Spleen (tissue), 11 donors: ENCODE measurements at regions not wholly inside any gene's neighbourhood (a gene's known extent, or its start where the extent isn't known, plus 50 kb on each side); places are given as distances from the start of the nearest gene placed in this dataset.

Experiments
- DNase-seq: peaks from one replicate; pipeline ENCODE4 v3.0.0-alpha.2; 2020
- H3K27ac ChIP-seq, 8 donors: fragments of 200-600 bp; sonication (generic) in 7 of 8; 1 replicate in 4 of 8; 2 replicates in 4 of 8; pipeline versions ENCODE4 v1.5.0 to v1.8.0; 2016 to 2021; ENCODE audit warnings: inconsistent platforms in 4 of 8, mild to moderate bottlenecking in 4 of 8, moderate library complexity in 1 of 8
- H3K27me3 ChIP-seq, 7 donors: fragments of 200-600 bp; sonication (generic) in 6 of 7; replicated peaks in 1 of 7; 1 replicate in 4 of 7; 2 replicates in 3 of 7; pipeline versions ENCODE4 v1.5.0 to v1.8.0; 2016 to 2021; ENCODE audit warnings: inconsistent platforms in 3 of 7, mild to moderate bottlenecking in 1 of 7
- H3K36me3 ChIP-seq, 6 donors: fragments of 200-600 bp; sonication (generic) in 5 of 6; 1 replicate in 4 of 6; 2 replicates in 2 of 6; pipeline versions ENCODE4 v1.5.0 to v1.8.0; 2016 to 2021; ENCODE audit warnings: inconsistent platforms in 2 of 6
- H3K4me1 ChIP-seq, 6 donors: fragments of 200-600 bp; sonication (generic) in 5 of 6; 1 replicate in 3 of 6; 2 replicates in 3 of 6; pipeline versions ENCODE4 v1.5.0 to v1.8.0; 2016 to 2021; ENCODE audit warnings: inconsistent platforms in 3 of 6
- H3K4me3 ChIP-seq, 8 donors: fragments of 200-600 bp; sonication (generic) in 7 of 8; 1 replicate in 4 of 8; 2 replicates in 4 of 8; pipeline versions ENCODE4 v1.5.0 to v1.8.0; 2016 to 2021; ENCODE audit warnings: inconsistent platforms in 4 of 8, mild to moderate bottlenecking in 4 of 8, moderate library complexity in 2 of 8
- H3K9me3 ChIP-seq, 8 donors: fragments of 200-600 bp; sonication (generic) in 7 of 8; 1 replicate in 4 of 8; 2 replicates in 4 of 8; pipeline versions ENCODE4 v1.5.0 to v1.8.0; 2016 to 2021; ENCODE audit warnings: inconsistent platforms in 4 of 8
- POLR2A ChIP-seq, 3 donors: fragments of 450-650 bp; IDR thresholded peaks; one replicate each; pipeline ENCODE4 v1.5.1; 2017; ENCODE audit warnings: antibody characterized with exemption in 3 of 3, mild to moderate bottlenecking in 1 of 3
- POLR2AphosphoS5 ChIP-seq, 3 donors: sonication (generic); formaldehyde crosslinking; IDR thresholded peaks; one replicate each; pipeline ENCODE4 v1.5.1; 2017; ENCODE audit warnings: antibody characterized with exemption in 3 of 3
- WGBS, 5 donors: extraction: QIAGEN DNeasy Blood & Tissue Kit in 3 of 5; methylation state at CpG; one replicate each; pipeline versions ENCODE4 v1.1.5 to v1.1.7; 2013 to 2018; 5-methylcytosine and 5-hydroxymethylcytosine counted together
- intact Hi-C: fragments of 100-400 bp; cut with DNase I; formaldehyde crosslinking; loops from one replicate; pipeline ENCODE4 v1.15.0; 2023; ENCODE audit warnings: low total_unique reads
- TF ChIP-seq, protein P1 (sequence below), 11 experiments: fragments of 200-600 bp in 7 of 11; fragments of 450-650 bp in 4 of 11; sonication (generic) in 4 of 11; IDR thresholded peaks in 8 of 11; conservative IDR thresholded peaks in 3 of 11; 1 replicate in 7 of 11; 2 replicates in 4 of 11; pipeline versions ENCODE4 v1.4.0 to v1.8.0; 2016 to 2021; ENCODE audit warnings: antibody characterized with exemption in 11 of 11, inconsistent platforms in 4 of 11, mild to moderate bottlenecking in 1 of 11
- donor health status: healthy with polysubstance abuse.
- donor health status: DM: no; HTN: no; CAD: no; lungs with moderate emphysema.
- donor health status: DM: no; HTN: no; CAD: no.
- donor health status: Bipolar disorder and iron deficiency.
- donor health status: healthy.
- donor health status: DM: no; HTN: no; CAD: no.
- donor health status: DM: yes; HTN: yes; CAD: no.

DNA sequence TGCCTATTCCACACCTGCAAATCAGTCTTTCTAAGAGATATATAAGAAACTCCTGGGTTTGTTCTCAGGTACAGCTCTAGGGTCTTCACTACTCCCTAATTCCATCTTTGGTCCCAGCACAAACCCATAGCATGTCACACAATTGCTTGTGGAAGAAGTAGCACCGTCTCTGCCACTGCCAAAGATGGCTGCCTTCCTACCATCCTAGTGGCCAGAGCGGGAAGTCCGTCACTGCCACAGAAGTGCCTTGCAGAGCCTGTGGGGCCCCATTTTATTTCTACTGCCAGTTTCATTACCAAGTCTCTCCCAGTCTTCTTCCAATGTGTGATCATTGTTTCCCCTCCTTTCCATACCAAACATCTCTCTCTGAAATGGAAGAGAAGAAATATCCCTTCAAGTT is 107.6 kb downstream of the CD47 start:
- Histone ChIP-seq H3K27me3 (no peaks in the 10 kb centered on the region), H3K36me3 (no peaks in the 10 kb centered on the region), H3K27ac (no peak overlapping the region), H3K4me1 (peaks cover 0 to 50% (median 23%) of the 10 kb centered on the region in 6 donors), H3K4me3 (no peak overlapping the region), H3K9me3 (no peaks in the 10 kb centered on the region)
- WGBS, 5 donors: 92 to 98% (median 94%) methylated on average over 3 of the region's 3 CpGs
- intact Hi-C loops: no loop called here
- DNase-seq: no peak
- TF ChIP-seq, protein P1, sequence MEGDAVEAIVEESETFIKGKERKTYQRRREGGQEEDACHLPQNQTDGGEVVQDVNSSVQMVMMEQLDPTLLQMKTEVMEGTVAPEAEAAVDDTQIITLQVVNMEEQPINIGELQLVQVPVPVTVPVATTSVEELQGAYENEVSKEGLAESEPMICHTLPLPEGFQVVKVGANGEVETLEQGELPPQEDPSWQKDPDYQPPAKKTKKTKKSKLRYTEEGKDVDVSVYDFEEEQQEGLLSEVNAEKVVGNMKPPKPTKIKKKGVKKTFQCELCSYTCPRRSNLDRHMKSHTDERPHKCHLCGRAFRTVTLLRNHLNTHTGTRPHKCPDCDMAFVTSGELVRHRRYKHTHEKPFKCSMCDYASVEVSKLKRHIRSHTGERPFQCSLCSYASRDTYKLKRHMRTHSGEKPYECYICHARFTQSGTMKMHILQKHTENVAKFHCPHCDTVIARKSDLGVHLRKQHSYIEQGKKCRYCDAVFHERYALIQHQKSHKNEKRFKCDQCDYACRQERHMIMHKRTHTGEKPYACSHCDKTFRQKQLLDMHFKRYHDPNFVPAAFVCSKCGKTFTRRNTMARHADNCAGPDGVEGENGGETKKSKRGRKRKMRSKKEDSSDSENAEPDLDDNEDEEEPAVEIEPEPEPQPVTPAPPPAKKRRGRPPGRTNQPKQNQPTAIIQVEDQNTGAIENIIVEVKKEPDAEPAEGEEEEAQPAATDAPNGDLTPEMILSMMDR (IDR thresholded peaks at IDR 0.05 in 8 of 11, conservative IDR thresholded peaks at IDR 0.05 in 3 of 11): no peak
- TF ChIP-seq POLR2AphosphoS5 (IDR thresholded peaks at IDR 0.05): no peak
- TF ChIP-seq POLR2A (IDR thresholded peaks at IDR 0.05): no peak

DNA sequence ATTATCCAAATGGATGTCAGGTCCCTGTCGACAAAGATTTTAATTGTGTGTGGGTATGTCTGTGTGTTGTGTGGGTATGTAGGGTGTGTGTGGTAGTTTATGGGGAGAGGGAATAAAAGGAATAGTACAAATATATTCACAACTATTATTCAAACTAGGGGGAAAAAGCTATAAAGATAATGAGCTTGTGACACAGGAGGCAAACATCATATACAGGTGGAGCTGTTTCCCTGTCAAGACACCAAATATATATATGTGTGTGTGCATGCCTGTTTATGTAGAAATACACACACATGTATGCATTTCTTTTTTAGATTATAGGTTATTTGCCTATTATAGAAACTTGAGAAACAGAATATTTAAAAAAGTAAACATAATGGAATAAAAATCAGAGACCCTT is 108.7 kb downstream of the CD47 start:
- peaks cover 0 to 49% (median 16%) of the 10 kb centered on the region in 6 donors for H3K4me1 ChIP-seq
- H3K36me3 ChIP-seq: no peaks in the 10 kb centered on the region
- WGBS, 5 donors: 26 to 43% (median 35%) methylated on average over 1 of the region's 1 CpG
- intact Hi-C loops: no loop called here
- no peaks in the 10 kb centered on the region for H3K27me3 ChIP-seq
- TF ChIP-seq POLR2A (IDR thresholded peaks at IDR 0.05): no peak
- TF ChIP-seq, protein P1 (IDR thresholded peaks at IDR 0.05 in 8 of 11, conservative IDR thresholded peaks at IDR 0.05 in 3 of 11): no peak
- no peak for TF ChIP-seq POLR2AphosphoS5 (IDR thresholded peaks at IDR 0.05)
- no peak overlapping the region for H3K4me3 ChIP-seq
- no peak overlapping the region for H3K27ac ChIP-seq
- no peaks in the 10 kb centered on the region for H3K9me3 ChIP-seq
- DNase-seq: no peak

DNA sequence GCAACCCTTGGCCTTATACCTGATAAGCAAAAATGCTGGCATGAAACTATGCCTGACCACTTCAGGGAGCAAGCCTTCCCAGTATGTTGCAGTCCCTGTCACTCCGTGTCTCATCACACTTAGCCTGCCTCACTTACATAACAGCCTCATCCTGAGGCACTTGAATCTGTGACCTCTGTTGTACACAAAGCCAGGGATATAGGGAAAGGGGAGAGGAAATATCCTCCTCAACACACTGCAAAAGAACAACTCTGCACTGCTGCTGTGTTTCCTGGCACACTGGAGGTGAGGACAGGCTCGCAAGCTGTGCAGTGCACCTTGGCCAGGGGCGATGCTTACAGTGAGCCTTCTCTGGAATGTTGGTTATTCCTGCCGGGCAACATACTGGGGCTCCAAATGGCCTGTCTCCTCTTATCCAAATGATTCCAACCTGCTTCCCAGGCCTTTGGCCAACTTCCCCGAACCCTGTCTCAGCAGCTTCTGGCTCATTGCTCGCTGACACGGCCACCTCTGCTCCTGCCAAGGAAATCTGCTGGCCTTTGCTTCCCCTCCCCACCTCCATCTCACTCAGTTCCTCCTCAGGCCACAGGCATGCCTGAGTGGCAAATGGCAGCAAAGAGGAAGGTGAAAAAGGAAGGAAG is 109.2 kb downstream of the CD47 start:
- intact Hi-C loops: no loop called here
- WGBS, 5 donors: 53 to 70% (median 60%) methylated on average over 7 of the region's 7 CpGs
- H3K27ac ChIP-seq: no peak overlapping the region

DNA sequence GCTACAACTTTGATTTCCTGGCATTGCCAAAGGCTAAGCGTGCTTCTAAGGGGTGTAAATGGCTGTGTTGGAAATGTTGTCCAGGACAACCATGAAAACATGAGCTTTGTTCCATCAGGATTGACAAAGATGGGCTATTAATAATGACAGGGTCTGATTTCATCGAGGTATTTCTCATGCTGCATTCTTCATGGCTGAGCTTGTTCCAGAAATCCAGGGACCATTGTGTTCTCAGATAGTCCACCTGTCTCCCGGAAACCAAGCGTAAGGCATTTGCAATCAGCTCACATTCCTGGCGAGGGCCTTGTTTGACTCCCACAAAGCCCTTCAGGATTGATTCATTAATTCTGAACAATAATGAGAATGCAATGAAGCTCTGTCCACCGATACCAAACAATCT is 111.3 kb downstream of the CD47 start:
- TF ChIP-seq, protein P1 (IDR thresholded peaks at IDR 0.05 in 8 of 11, conservative IDR thresholded peaks at IDR 0.05 in 3 of 11): no peak
- TF ChIP-seq POLR2AphosphoS5 (IDR thresholded peaks at IDR 0.05): no peak
- TF ChIP-seq POLR2A (IDR thresholded peaks at IDR 0.05): no peak
- intact Hi-C loops: no loop called here
- no peak for DNase-seq
- H3K9me3 ChIP-seq: no peaks in the 10 kb centered on the region
- H3K27me3 ChIP-seq: no peaks in the 10 kb centered on the region
- H3K36me3 ChIP-seq: no peaks in the 10 kb centered on the region
- WGBS, 5 donors: 92 to 96% (median 94%) methylated on average over 6 of the region's 6 CpGs
- no peak overlapping the region for H3K27ac ChIP-seq
- no peak overlapping the region for H3K4me3 ChIP-seq
- H3K4me1 ChIP-seq: peaks cover 0 to 51% (median 7%) of the 10 kb centered on the region in 6 donors

More for the DNA sequence above, 109.2 kb downstream of the CD47 start:
- Histone ChIP-seq H3K9me3 (no peaks in the 10 kb centered on the region), H3K36me3 (no peaks in the 10 kb centered on the region), H3K4me1 (peaks cover 0 to 49% (median 12%) of the 10 kb centered on the region in 6 donors), H3K27me3 (no peaks in the 10 kb centered on the region), H3K4me3 (no peak overlapping the region)
- TF ChIP-seq POLR2A (IDR thresholded peaks at IDR 0.05): no peak
- TF ChIP-seq POLR2AphosphoS5 (IDR thresholded peaks at IDR 0.05): no peak
- TF ChIP-seq, protein P1 (IDR thresholded peaks at IDR 0.05 in 8 of 11, conservative IDR thresholded peaks at IDR 0.05 in 3 of 11): no peak
- DNase-seq: no peak
